Trophoblast cell (in vitro differentiated cells and primary cell): ENCODE measurements at regions not wholly inside any gene's neighbourhood (a gene's known extent, or its start where the extent isn't known, plus 50 kb on each side); places are given as distances from the start of the nearest gene placed in this dataset.
"Not testable (repeated sequence)": the region's sequence is repeated elsewhere in the genome, so short reads cannot be mapped to it uniquely, and the experiment has no call there.

Experiments
- DNase-seq, 2 donors: peaks; one replicate each; pipeline ENCODE4 v3.0.0-alpha.2; 2016
- H2AFZ ChIP-seq: 2 replicates; pipeline ENCODE4 v1.6.1; 2013; ENCODE audit warnings: low read length, moderate library complexity, mild to moderate bottlenecking; ENCODE audit not compliant: insufficient read depth, poor library complexity
- H2AK5ac ChIP-seq: 2 replicates; pipeline ENCODE4 v1.6.1; 2013; ENCODE audit warnings: mild to moderate bottlenecking, low read length
- H2BK120ac ChIP-seq: 2 replicates; pipeline ENCODE4 v1.6.1; 2013; ENCODE audit warnings: low read length, mild to moderate bottlenecking, moderate library complexity; ENCODE audit not compliant: insufficient read depth, poor library complexity
- H2BK12ac ChIP-seq: 2 replicates; pipeline ENCODE4 v1.6.1; 2013; ENCODE audit warnings: mild to moderate bottlenecking, low read length, moderate library complexity
- H2BK5ac ChIP-seq: 2 replicates; pipeline ENCODE4 v1.6.1; 2013; ENCODE audit warnings: low read length, low read depth, moderate library complexity, mild to moderate bottlenecking; ENCODE audit not compliant: poor library complexity
- H3K14ac ChIP-seq: 2 replicates; pipeline ENCODE4 v1.6.1; 2013; ENCODE audit warnings: mild to moderate bottlenecking, low read length
- H3K18ac ChIP-seq: 2 replicates; pipeline ENCODE4 v1.6.1; 2013; ENCODE audit warnings: mild to moderate bottlenecking, low read length
- H3K23ac ChIP-seq: 2 replicates; pipeline ENCODE4 v1.6.1; 2013; ENCODE audit warnings: low read length
- H3K27ac ChIP-seq: 2 replicates; pipeline ENCODE4 v1.5.1; 2013; ENCODE audit warnings: low read depth, mild to moderate bottlenecking, inconsistent platforms, low read length, moderate library complexity
- H3K27me3 ChIP-seq: 2 replicates; pipeline ENCODE4 v1.6.1; 2013; ENCODE audit warnings: inconsistent platforms, mild to moderate bottlenecking, low read length, moderate library complexity; ENCODE audit not compliant: insufficient read depth
- H3K36me3 ChIP-seq, 2 experiments: 1 replicate in 1 of 2; 2 replicates in 1 of 2; pipeline ENCODE4 v1.6.1; 2013; ENCODE audit warnings: low read length in 2 of 2, mild to moderate bottlenecking in 2 of 2, moderate library complexity in 1 of 2; ENCODE audit not compliant: insufficient read depth in 2 of 2, control insufficient read depth in 1 of 2
- H3K4ac ChIP-seq: 2 replicates; pipeline ENCODE4 v1.6.1; 2013; ENCODE audit warnings: low read depth, mild to moderate bottlenecking, low read length, moderate library complexity
- H3K4me1 ChIP-seq, 2 experiments: 1 replicate in 1 of 2; 2 replicates in 1 of 2; pipeline ENCODE4 v1.6.1; 2013; ENCODE audit warnings: low read length in 2 of 2, mild to moderate bottlenecking in 2 of 2, moderate library complexity in 1 of 2; ENCODE audit not compliant: insufficient read depth in 2 of 2, control insufficient read depth in 1 of 2
- H3K4me2 ChIP-seq: 2 replicates; pipeline ENCODE4 v1.6.1; 2013; ENCODE audit warnings: inconsistent platforms, mild to moderate bottlenecking, low read length, moderate library complexity
- H3K4me3 ChIP-seq: 2 replicates; pipeline ENCODE4 v1.5.1; 2013; ENCODE audit warnings: mild to moderate bottlenecking, low read depth, low read length, inconsistent platforms
- H3K79me1 ChIP-seq: one replicate; pipeline ENCODE4 v1.6.1; 2013; ENCODE audit warnings: low read length
- H3K79me2 ChIP-seq: 2 replicates; pipeline ENCODE4 v1.6.1; 2013; ENCODE audit warnings: low read length, mild to moderate bottlenecking; ENCODE audit not compliant: control insufficient read depth, insufficient read depth, poor library complexity
- H3K9ac ChIP-seq: 2 replicates; pipeline ENCODE4 v1.6.1; 2013; ENCODE audit warnings: mild to moderate bottlenecking, low read length
- H3K9me3 ChIP-seq: 2 replicates; pipeline ENCODE4 v1.6.1; 2013; ENCODE audit warnings: low read depth, mild to moderate bottlenecking, control low read depth, inconsistent platforms, low read length; ENCODE audit not compliant: insufficient read depth
- H4K12ac ChIP-seq: 2 replicates; pipeline ENCODE4 v1.6.1; 2013; ENCODE audit warnings: low read depth, mild to moderate bottlenecking, low read length, moderate library complexity
- H4K8ac ChIP-seq: 2 replicates; pipeline ENCODE4 v1.6.1; 2013; ENCODE audit warnings: low read depth, mild to moderate bottlenecking, low read length, moderate library complexity
- H4K91ac ChIP-seq: one replicate; pipeline ENCODE4 v1.6.1; 2013; ENCODE audit warnings: low read depth, mild to moderate bottlenecking, low read length, moderate library complexity
- WGBS: extraction: QIAGEN DNeasy Blood & Tissue Kit; methylation state at CpG from one replicate; pipeline ENCODE4 v1.1.7; 2013; ENCODE audit warnings: missing lambda C conversion rate; ENCODE audit not compliant: insufficient read length, insufficient coverage; ENCODE audit errors: extremely low coverage; 5-methylcytosine and 5-hydroxymethylcytosine counted together

GRCh38 chr17:20706751-20707373 lies 127.3 kb downstream of the CDRT15L2 start:
- no peak overlapping the region for H4K12ac ChIP-seq
- H3K79me1 ChIP-seq, result peaks cover 1% of the 10 kb centered on the region
- H2BK120ac ChIP-seq, result no peak overlapping the region
- H3K14ac ChIP-seq, result no peak overlapping the region
- no peak overlapping the region for H3K4ac ChIP-seq
- no peak overlapping the region for H2BK5ac ChIP-seq
- H3K4me2 ChIP-seq, result no peak overlapping the region
- no peaks in the 10 kb centered on the region for H3K4me1 ChIP-seq
- no peak overlapping the region for H4K91ac ChIP-seq
- peaks cover 2% of the 10 kb centered on the region for H3K9me3 ChIP-seq
- H3K79me2 ChIP-seq, result no peaks in the 10 kb centered on the region
- H3K36me3 ChIP-seq, result no peaks in the 10 kb centered on the region
- no peak overlapping the region for H4K8ac ChIP-seq
- no peak overlapping the region for H3K9ac ChIP-seq
- no peak overlapping the region for H3K27ac ChIP-seq
- H3K23ac ChIP-seq, result no peak overlapping the region
- H2AK5ac ChIP-seq, result no peak overlapping the region
- no CpG with 5 or more reads among the region's 16 CpGs for WGBS
- H2BK12ac ChIP-seq, result no peak overlapping the region
- no peak for DNase-seq
- no peaks in the 10 kb centered on the region for H3K27me3 ChIP-seq
- H2AFZ ChIP-seq, result no peak overlapping the region
- H3K4me3 ChIP-seq, result no peak overlapping the region
- H3K18ac ChIP-seq, result no peak overlapping the region

- H4K8ac ChIP-seq, H3K79me1 ChIP-seq, H2BK5ac ChIP-seq, H3K4me3 ChIP-seq, H4K12ac ChIP-seq, H3K27me3 ChIP-seq, H2AK5ac ChIP-seq, H2BK120ac ChIP-seq, H3K4me1 ChIP-seq, H3K23ac ChIP-seq, H4K91ac ChIP-seq, H3K4ac ChIP-seq, H3K27ac ChIP-seq, H3K36me3 ChIP-seq, H2AFZ ChIP-seq, H3K18ac ChIP-seq, H3K9ac ChIP-seq, H3K4me2 ChIP-seq, H3K79me2 ChIP-seq, DNase-seq, H3K14ac ChIP-seq, H2BK12ac ChIP-seq, H3K9me3 ChIP-seq: not testable (repeated sequence)
- no CpG with 5 or more reads among the region's 11 CpGs for WGBS
Measured at GRCh38 chr17:20708821-20709220, 129.3 kb downstream of the CDRT15L2 start.

- not testable (repeated sequence) for H3K79me1 ChIP-seq, DNase-seq, H3K4me2 ChIP-seq, H2AK5ac ChIP-seq, H2BK12ac ChIP-seq, H3K4ac ChIP-seq, H3K9me3 ChIP-seq, H3K27me3 ChIP-seq, H2AFZ ChIP-seq, H3K14ac ChIP-seq, H3K4me1 ChIP-seq, H2BK5ac ChIP-seq, H3K18ac ChIP-seq, H3K79me2 ChIP-seq, H3K9ac ChIP-seq, H4K12ac ChIP-seq, H4K91ac ChIP-seq, H3K36me3 ChIP-seq, H4K8ac ChIP-seq, H3K4me3 ChIP-seq, H3K23ac ChIP-seq, H3K27ac ChIP-seq, H2BK120ac ChIP-seq
- WGBS, result no CpG with 5 or more reads among the region's 3 CpGs
Measured at GRCh38 chr17:20716481-20716880, 137.0 kb downstream of the CDRT15L2 start.

GRCh38 chr17:20721171-20721570 lies 141.6 kb downstream of the CDRT15L2 start:
- H4K12ac ChIP-seq, result no peak overlapping the region
- H3K23ac ChIP-seq, result no peak overlapping the region
- no peaks in the 10 kb centered on the region for H3K27me3 ChIP-seq
- H4K91ac ChIP-seq, result no peak overlapping the region
- no peak overlapping the region for H3K9ac ChIP-seq
- H3K4me1 ChIP-seq, result no peaks in the 10 kb centered on the region
- no peak overlapping the region for H3K4ac ChIP-seq
- no peak overlapping the region for H2AFZ ChIP-seq
- H3K9me3 ChIP-seq, result no peaks in the 10 kb centered on the region
- no peak overlapping the region for H2AK5ac ChIP-seq
- H3K79me1 ChIP-seq, result no peaks in the 10 kb centered on the region
- no peak overlapping the region for H3K4me3 ChIP-seq
- WGBS, result no CpG with 5 or more reads among the region's 5 CpGs
- no peak overlapping the region for H2BK5ac ChIP-seq
- no peak overlapping the region for H2BK120ac ChIP-seq
- H3K4me2 ChIP-seq, result no peak overlapping the region
- H3K36me3 ChIP-seq, result no peaks in the 10 kb centered on the region
- no peak overlapping the region for H3K14ac ChIP-seq
- no peaks in the 10 kb centered on the region for H3K79me2 ChIP-seq
- no peak overlapping the region for H2BK12ac ChIP-seq
- no peak for DNase-seq
- no peak overlapping the region for H3K18ac ChIP-seq
- H4K8ac ChIP-seq, result no peak overlapping the region
- H3K27ac ChIP-seq, result no peak overlapping the region
